GM13977 (cell line): ENCODE measurements at regions not wholly inside any gene's neighbourhood (a gene's known extent, or its start where the extent isn't known, plus 50 kb on each side); places are given as distances from the start of the nearest gene placed in this dataset.

Experiments
- DNase-seq: peaks from one replicate; pipeline ENCODE4 v3.0.0; 2012; ENCODE audit warnings: low spot score
- in situ Hi-C: fragments of 300-500 bp; cut with MboI; formaldehyde crosslinking; loops from one replicate; pipeline ENCODE4 v1.12.0; 2022; ENCODE audit warnings: low sequenced_read_pairs, low pct_unique_long_range_greater_than_20kb, mixed read lengths, inconsistent platforms; ENCODE audit not compliant: unreplicated experiment
- TF ChIP-seq, protein P1 (sequence below): IDR thresholded peaks from 2 replicates; pipeline ENCODE4 v1.5.1; 2012; ENCODE audit warnings: mild to moderate bottlenecking, control low read depth; ENCODE audit not compliant: insufficient read depth; ENCODE audit errors: extremely low read depth, missing control alignments

DNA sequence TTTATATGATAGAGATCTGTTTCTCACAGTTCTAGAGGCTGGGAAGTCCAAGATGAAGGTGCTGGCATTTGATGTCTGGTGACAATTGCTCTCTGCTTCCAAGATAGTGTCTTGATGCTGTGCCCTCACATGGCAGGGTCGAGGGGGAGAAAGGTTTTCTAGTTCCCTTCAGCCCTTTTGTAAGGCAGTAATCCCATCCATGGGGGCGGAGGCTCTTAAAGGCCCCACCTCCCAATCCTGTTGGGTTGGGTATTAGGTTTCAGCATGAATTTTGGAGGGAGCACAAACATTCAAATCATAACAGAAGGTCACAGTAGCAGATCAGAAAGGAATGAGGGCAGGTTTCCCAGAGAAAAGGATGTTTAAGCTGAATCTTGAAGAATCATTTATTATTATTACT is 601.7 kb upstream of the ZNF717 start:
- in situ Hi-C loops: no loop called here
- DNase-seq: no peak
- TF ChIP-seq, protein P1, sequence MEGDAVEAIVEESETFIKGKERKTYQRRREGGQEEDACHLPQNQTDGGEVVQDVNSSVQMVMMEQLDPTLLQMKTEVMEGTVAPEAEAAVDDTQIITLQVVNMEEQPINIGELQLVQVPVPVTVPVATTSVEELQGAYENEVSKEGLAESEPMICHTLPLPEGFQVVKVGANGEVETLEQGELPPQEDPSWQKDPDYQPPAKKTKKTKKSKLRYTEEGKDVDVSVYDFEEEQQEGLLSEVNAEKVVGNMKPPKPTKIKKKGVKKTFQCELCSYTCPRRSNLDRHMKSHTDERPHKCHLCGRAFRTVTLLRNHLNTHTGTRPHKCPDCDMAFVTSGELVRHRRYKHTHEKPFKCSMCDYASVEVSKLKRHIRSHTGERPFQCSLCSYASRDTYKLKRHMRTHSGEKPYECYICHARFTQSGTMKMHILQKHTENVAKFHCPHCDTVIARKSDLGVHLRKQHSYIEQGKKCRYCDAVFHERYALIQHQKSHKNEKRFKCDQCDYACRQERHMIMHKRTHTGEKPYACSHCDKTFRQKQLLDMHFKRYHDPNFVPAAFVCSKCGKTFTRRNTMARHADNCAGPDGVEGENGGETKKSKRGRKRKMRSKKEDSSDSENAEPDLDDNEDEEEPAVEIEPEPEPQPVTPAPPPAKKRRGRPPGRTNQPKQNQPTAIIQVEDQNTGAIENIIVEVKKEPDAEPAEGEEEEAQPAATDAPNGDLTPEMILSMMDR: no peak

DNA sequence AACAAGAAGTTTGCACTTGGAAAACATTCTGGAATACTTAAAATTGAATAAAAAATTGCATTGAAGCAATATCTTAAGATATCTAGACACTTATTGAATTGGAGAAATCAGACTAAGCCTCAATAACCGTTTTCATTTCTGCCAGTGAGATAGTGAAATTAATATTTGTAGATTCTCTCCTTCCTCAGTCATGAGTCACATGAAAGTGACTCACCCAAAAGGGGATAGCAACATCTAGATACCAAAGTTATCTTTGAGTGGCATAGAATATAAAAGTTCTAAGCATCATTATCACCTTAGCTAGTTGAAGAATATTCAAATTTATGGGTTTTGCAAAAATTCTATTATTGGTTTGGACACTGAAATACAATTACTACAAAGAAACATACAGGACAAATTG is 614.8 kb upstream of the ZNF717 start:
- DNase-seq: no peak
- in situ Hi-C loops: no loop called here
- TF ChIP-seq, protein P1: no peak

DNA sequence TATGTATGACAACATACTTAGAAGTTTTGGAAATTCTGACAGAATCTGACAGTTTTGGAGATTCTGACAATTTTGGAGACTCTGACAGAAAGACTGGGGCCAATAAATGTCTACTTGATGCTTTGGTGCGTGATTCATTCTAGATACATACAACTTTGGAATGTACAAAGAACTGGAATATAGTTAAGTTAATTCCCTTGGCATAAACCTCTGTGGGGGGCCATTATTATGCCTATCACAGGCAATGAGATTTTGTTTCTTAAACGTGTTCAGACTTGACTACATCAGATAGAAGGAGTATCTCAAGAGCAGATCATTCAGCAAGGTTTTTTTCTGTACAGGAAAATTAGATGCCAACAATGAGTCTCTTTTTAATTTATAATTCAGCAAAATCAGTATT is 617.6 kb upstream of the ZNF717 start:
- TF ChIP-seq, protein P1: no peak
- in situ Hi-C loops: no loop called here
- no peak for DNase-seq

DNA sequence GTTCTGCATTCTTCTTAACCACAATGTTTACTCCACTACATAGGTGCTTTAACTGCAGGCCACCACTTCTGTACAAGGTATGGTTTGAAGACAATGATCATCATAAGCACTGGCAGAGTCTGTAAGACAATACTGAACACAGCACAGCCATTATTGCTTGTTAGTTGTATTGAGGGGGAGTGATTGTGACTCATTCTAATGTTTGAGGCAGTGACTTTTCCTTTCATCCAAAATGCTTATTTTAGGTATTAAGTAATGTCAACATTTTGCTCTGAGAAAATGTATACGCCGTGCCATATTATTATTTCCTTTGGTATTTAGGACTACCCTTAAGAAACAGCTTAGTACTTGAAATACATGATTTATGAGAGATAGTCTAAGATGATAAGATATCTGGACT is 618.2 kb upstream of the ZNF717 start:
- DNase-seq: no peak
- in situ Hi-C loops: no loop called here
- TF ChIP-seq, protein P1: no peak

DNA sequence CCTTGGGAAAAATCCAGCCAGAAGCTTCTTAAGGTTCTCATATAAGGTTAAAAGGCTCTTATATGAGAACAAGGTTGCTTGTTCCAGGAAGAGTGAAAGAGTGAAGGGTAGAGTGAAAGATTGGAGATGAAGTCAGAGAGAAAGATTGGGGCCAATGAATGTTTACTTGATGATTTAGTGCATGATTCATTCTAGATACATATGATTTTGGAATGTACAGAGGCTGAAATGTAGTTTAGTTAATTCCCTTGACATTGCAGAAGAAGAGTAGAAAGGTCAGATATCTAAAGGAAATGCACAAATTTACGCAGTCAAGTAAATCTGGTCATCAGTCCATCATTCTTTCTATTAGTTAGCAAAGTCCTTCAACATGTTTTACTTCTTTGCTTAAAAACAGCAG is 619.8 kb upstream of the ZNF717 start:
- in situ Hi-C loops: no loop called here
- no peak for DNase-seq
- TF ChIP-seq, protein P1: no peak

DNA sequence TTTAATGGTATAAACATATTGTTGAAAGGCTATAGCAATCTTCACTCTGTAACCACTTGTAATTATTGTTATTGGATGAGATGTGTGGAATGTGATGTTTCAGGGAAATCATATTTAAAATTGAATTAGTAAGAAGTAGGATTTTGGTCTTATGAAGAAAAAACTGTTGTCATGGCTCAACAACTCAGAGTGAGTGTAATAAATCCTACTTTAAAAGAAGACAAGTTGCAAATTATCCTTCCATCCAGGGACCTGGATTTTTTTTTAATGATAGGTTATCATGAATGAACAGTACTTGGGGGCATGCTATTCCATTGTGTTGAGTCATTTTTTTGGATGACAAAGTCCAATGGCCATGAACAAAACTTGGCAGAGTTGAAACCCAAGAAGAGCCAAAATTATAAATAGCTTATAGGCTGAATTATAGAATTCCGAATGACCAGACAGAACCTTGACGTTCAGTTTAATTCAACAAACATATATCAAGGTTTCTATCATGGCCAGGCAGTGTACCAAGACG is 625.5 kb upstream of the ZNF717 start:
- TF ChIP-seq, protein P1: no peak
- in situ Hi-C loops: no loop called here
- DNase-seq: no peak

DNA sequence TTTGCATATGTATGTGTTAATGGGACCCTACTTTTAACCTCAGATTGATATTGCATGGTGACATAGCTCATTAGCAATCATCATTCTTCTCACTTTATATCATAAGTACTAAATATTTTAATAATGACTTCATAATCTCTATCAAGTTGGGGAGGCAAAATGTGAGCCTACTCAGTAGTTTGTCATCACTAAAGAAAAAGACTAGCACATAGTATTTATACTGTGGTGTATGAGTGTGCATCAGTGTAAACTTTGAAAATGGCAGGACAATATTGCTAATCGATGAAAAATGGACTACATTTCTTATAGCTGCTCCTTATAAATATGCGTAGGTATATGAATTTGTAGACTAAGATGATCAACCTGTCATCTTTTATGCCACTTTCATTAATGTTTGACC is 624.5 kb upstream of the ROBO2 start:
- no peak for DNase-seq
- TF ChIP-seq, protein P1: no peak
- in situ Hi-C loops: no loop called here
